ENCODE measurements at regions not wholly inside any gene's neighbourhood (a gene's known extent, or its start where the extent isn't known, plus 50 kb on each side); places are given as distances from the start of the nearest gene placed in this dataset.

- TF ChIP-seq ZNF274 (IDR thresholded peaks at IDR 0.05; ENCODE audit: low read depth, low read length) (no peak), YY1 (IDR thresholded peaks at IDR 0.05; ENCODE audit: insufficient read depth, insufficient read length) (no peak), SUZ12 (IDR thresholded peaks at IDR 0.05; ENCODE audit: extremely low read depth, insufficient read depth, insufficient read length) (no peak)
Measured at GRCh38 chr4:66606215-66606614, 935.9 kb upstream of the EPHA5 start.

GRCh38 chr4:66604192-66604591 is 933.9 kb upstream of the EPHA5 start:
- DNase-seq (ENCODE audit: low read depth, low spot score), result no peak
- Histone ChIP-seq H3K9ac (ENCODE audit: insufficient read length, low read depth) (no peak overlapping the region), H3K27me3 (ENCODE audit: insufficient read depth, insufficient read length) (no peaks in the 10 kb centered on the region), H3K9me3 (ENCODE audit: insufficient read depth, low read length) (no peaks in the 10 kb centered on the region), H3K4me3 (ENCODE audit: insufficient read length, low read depth) (no peak overlapping the region), H3K36me3 (ENCODE audit: insufficient read depth, insufficient read length, low read length) (no peaks in the 10 kb centered on the region), H3K4me1 (ENCODE audit: insufficient read depth, insufficient read length) (no peaks in the 10 kb centered on the region)
- TF ChIP-seq YY1 (IDR thresholded peaks at IDR 0.05; ENCODE audit: insufficient read depth, insufficient read length), result no peak
- no peak for TF ChIP-seq ZNF274 (IDR thresholded peaks at IDR 0.05; ENCODE audit: low read depth, low read length)
- no peak for TF ChIP-seq SUZ12 (IDR thresholded peaks at IDR 0.05; ENCODE audit: extremely low read depth, insufficient read depth, insufficient read length)

More at GRCh38 chr4:66606215-66606614, 935.9 kb upstream of the EPHA5 start:
- Histone ChIP-seq H3K9ac (ENCODE audit: insufficient read length, low read depth) (no peak overlapping the region), H3K27me3 (ENCODE audit: insufficient read depth, insufficient read length) (no peaks in the 10 kb centered on the region), H3K4me3 (ENCODE audit: insufficient read length, low read depth) (no peak overlapping the region), H3K4me1 (ENCODE audit: insufficient read depth, insufficient read length) (no peaks in the 10 kb centered on the region), H3K9me3 (ENCODE audit: insufficient read depth, low read length) (no peaks in the 10 kb centered on the region), H3K36me3 (ENCODE audit: insufficient read depth, insufficient read length, low read length) (no peaks in the 10 kb centered on the region)
- no peak for DNase-seq (ENCODE audit: low read depth, low spot score)

- no peak for TF ChIP-seq ZNF274 (IDR thresholded peaks at IDR 0.05; ENCODE audit: low read depth, low read length)
- TF ChIP-seq SUZ12 (IDR thresholded peaks at IDR 0.05; ENCODE audit: extremely low read depth, insufficient read depth, insufficient read length), result no peak
- no peak for TF ChIP-seq YY1 (IDR thresholded peaks at IDR 0.05; ENCODE audit: insufficient read depth, insufficient read length)
Measured at GRCh38 chr4:66602622-66603021, 932.3 kb upstream of the EPHA5 start.

GRCh38 chr4:66591968-66592367 is 921.7 kb upstream of the EPHA5 start:
- H3K4me3 ChIP-seq (ENCODE audit: insufficient read length, low read depth), result no peak overlapping the region
- no peak overlapping the region for H3K9ac ChIP-seq (ENCODE audit: insufficient read length, low read depth)
- no peak for DNase-seq (ENCODE audit: low read depth, low spot score)
- H3K36me3 ChIP-seq (ENCODE audit: insufficient read depth, insufficient read length, low read length), result no peaks in the 10 kb centered on the region
- no peaks in the 10 kb centered on the region for H3K27me3 ChIP-seq (ENCODE audit: insufficient read depth, insufficient read length)
- no peaks in the 10 kb centered on the region for H3K4me1 ChIP-seq (ENCODE audit: insufficient read depth, insufficient read length)
- H3K9me3 ChIP-seq (ENCODE audit: insufficient read depth, low read length), result no peaks in the 10 kb centered on the region
- TF ChIP-seq ZNF274 (IDR thresholded peaks at IDR 0.05; ENCODE audit: low read depth, low read length), result no peak
- no peak for TF ChIP-seq YY1 (IDR thresholded peaks at IDR 0.05; ENCODE audit: insufficient read depth, insufficient read length)
- no peak for TF ChIP-seq SUZ12 (IDR thresholded peaks at IDR 0.05; ENCODE audit: extremely low read depth, insufficient read depth, insufficient read length)

More at GRCh38 chr4:66602622-66603021, 932.3 kb upstream of the EPHA5 start:
- no peaks in the 10 kb centered on the region for H3K4me1 ChIP-seq (ENCODE audit: insufficient read depth, insufficient read length)
- no peak for DNase-seq (ENCODE audit: low read depth, low spot score)
- no peaks in the 10 kb centered on the region for H3K9me3 ChIP-seq (ENCODE audit: insufficient read depth, low read length)
- no peaks in the 10 kb centered on the region for H3K36me3 ChIP-seq (ENCODE audit: insufficient read depth, insufficient read length, low read length)
- no peak overlapping the region for H3K4me3 ChIP-seq (ENCODE audit: insufficient read length, low read depth)
- H3K9ac ChIP-seq (ENCODE audit: insufficient read length, low read depth), result no peak overlapping the region
- no peaks in the 10 kb centered on the region for H3K27me3 ChIP-seq (ENCODE audit: insufficient read depth, insufficient read length)

GRCh38 chr4:66590488-66591215 is 920.4 kb upstream of the EPHA5 start:
- no peak overlapping the region for H3K4me3 ChIP-seq (ENCODE audit: insufficient read length, low read depth)
- TF ChIP-seq YY1 (IDR thresholded peaks at IDR 0.05; ENCODE audit: insufficient read depth, insufficient read length), result no peak
- TF ChIP-seq ZNF274 (IDR thresholded peaks at IDR 0.05; ENCODE audit: low read depth, low read length), result no peak
- TF ChIP-seq SUZ12 (IDR thresholded peaks at IDR 0.05; ENCODE audit: extremely low read depth, insufficient read depth, insufficient read length), result no peak
- H3K27me3 ChIP-seq (ENCODE audit: insufficient read depth, insufficient read length), result no peaks in the 10 kb centered on the region
- H3K4me1 ChIP-seq (ENCODE audit: insufficient read depth, insufficient read length), result no peaks in the 10 kb centered on the region
- H3K36me3 ChIP-seq (ENCODE audit: insufficient read depth, insufficient read length, low read length), result no peaks in the 10 kb centered on the region
- no peak overlapping the region for H3K9ac ChIP-seq (ENCODE audit: insufficient read length, low read depth)
- H3K9me3 ChIP-seq (ENCODE audit: insufficient read depth, low read length), result no peaks in the 10 kb centered on the region
- DNase-seq (ENCODE audit: low read depth, low spot score), result no peak

GRCh38 chr4:66589183-66589582 is 918.9 kb upstream of the EPHA5 start:
- H3K9me3 ChIP-seq (ENCODE audit: insufficient read depth, low read length), result no peaks in the 10 kb centered on the region
- no peaks in the 10 kb centered on the region for H3K36me3 ChIP-seq (ENCODE audit: insufficient read depth, insufficient read length, low read length)
- H3K4me3 ChIP-seq (ENCODE audit: insufficient read length, low read depth), result no peak overlapping the region
- no peak for TF ChIP-seq SUZ12 (IDR thresholded peaks at IDR 0.05; ENCODE audit: extremely low read depth, insufficient read depth, insufficient read length)
- TF ChIP-seq YY1 (IDR thresholded peaks at IDR 0.05; ENCODE audit: insufficient read depth, insufficient read length), result no peak
- no peak for TF ChIP-seq ZNF274 (IDR thresholded peaks at IDR 0.05; ENCODE audit: low read depth, low read length)
- H3K9ac ChIP-seq (ENCODE audit: insufficient read length, low read depth), result no peak overlapping the region
- H3K27me3 ChIP-seq (ENCODE audit: insufficient read depth, insufficient read length), result no peaks in the 10 kb centered on the region
- no peak for DNase-seq (ENCODE audit: low read depth, low spot score)
- H3K4me1 ChIP-seq (ENCODE audit: insufficient read depth, insufficient read length), result no peaks in the 10 kb centered on the region

- DNase-seq (ENCODE audit: low read depth, low spot score), result no peak
- H3K9ac ChIP-seq (ENCODE audit: insufficient read length, low read depth), result no peak overlapping the region
- no peak overlapping the region for H3K4me3 ChIP-seq (ENCODE audit: insufficient read length, low read depth)
- no peak for TF ChIP-seq SUZ12 (IDR thresholded peaks at IDR 0.05; ENCODE audit: extremely low read depth, insufficient read depth, insufficient read length)
- TF ChIP-seq ZNF274 (IDR thresholded peaks at IDR 0.05; ENCODE audit: low read depth, low read length), result no peak
- no peak for TF ChIP-seq YY1 (IDR thresholded peaks at IDR 0.05; ENCODE audit: insufficient read depth, insufficient read length)
- no peaks in the 10 kb centered on the region for H3K27me3 ChIP-seq (ENCODE audit: insufficient read depth, insufficient read length)
- H3K4me1 ChIP-seq (ENCODE audit: insufficient read depth, insufficient read length), result no peaks in the 10 kb centered on the region
- no peaks in the 10 kb centered on the region for H3K9me3 ChIP-seq (ENCODE audit: insufficient read depth, low read length)
- no peaks in the 10 kb centered on the region for H3K36me3 ChIP-seq (ENCODE audit: insufficient read depth, insufficient read length, low read length)
Measured at GRCh38 chr4:66585767-66586166, 915.5 kb upstream of the EPHA5 start.

Data from NT2/D1 (cell line).